Neural progenitor cell (in vitro differentiated cells): ENCODE measurements at regions not wholly inside any gene's neighbourhood (a gene's known extent, or its start where the extent isn't known, plus 50 kb on each side); places are given as distances from the start of the nearest gene placed in this dataset.

Source experiments
- DNase-seq: peaks from one replicate; pipeline ENCODE4 v3.0.0-alpha.2; 2016; ENCODE audit warnings: low spot score
- H2AFZ ChIP-seq: fragments of 200-600 bp; sonication (generic); replicated peaks from 2 replicates; pipeline ENCODE4 v1.6.1; 2016; ENCODE audit warnings: antibody characterized with exemption
- H3F3A ChIP-seq: fragments of 200-600 bp; sonication (generic); 2 replicates; pipeline ENCODE4 v1.6.1; 2016; ENCODE audit warnings: antibody characterized with exemption, low read depth
- H3K27ac ChIP-seq: fragments of 200-600 bp; sonication (generic); 2 replicates; pipeline ENCODE4 v1.5.1; 2016; ENCODE audit warnings: mild to moderate bottlenecking
- H3K27me3 ChIP-seq: fragments of 200-600 bp; sonication (generic); 2 replicates; pipeline ENCODE4 v1.6.1; 2016; ENCODE audit warnings: mild to moderate bottlenecking, moderate library complexity
- H3K36me3 ChIP-seq: fragments of 200-600 bp; sonication (generic); 2 replicates; pipeline ENCODE4 v1.5.1; 2016
- H3K4me1 ChIP-seq: fragments of 200-600 bp; sonication (generic); 2 replicates; pipeline ENCODE4 v1.6.1; 2016; ENCODE audit warnings: mixed run types
- H3K4me2 ChIP-seq: fragments of 200-600 bp; sonication (generic); 2 replicates; pipeline ENCODE4 v1.6.1; 2016
- H3K4me3 ChIP-seq: fragments of 200-600 bp; sonication (generic); 2 replicates; pipeline ENCODE4 v1.5.1; 2016
- H3K79me2 ChIP-seq: fragments of 200-600 bp; sonication (generic); 2 replicates; pipeline ENCODE4 v1.6.1; 2016; ENCODE audit warnings: low read depth
- H3K9ac ChIP-seq: fragments of 200-600 bp; sonication (generic); 2 replicates; pipeline ENCODE4 v1.6.1; 2016
- H3K9me3 ChIP-seq: fragments of 200-600 bp; sonication (generic); 2 replicates; pipeline ENCODE4 v1.5.1; 2016; ENCODE audit warnings: low read depth
- H4K20me1 ChIP-seq: fragments of 200-600 bp; sonication (generic); 2 replicates; pipeline ENCODE4 v1.6.1; 2016; ENCODE audit warnings: low read depth
- H3K27ac Mint-ChIP-seq: 3 replicates; pipeline ENCODE4 v1.8.0; 2021; ENCODE audit warnings: mixed read lengths
- H3K27me3 Mint-ChIP-seq: 2 replicates; pipeline ENCODE4 v1.8.0; 2022; ENCODE audit warnings: low read depth, mild to moderate bottlenecking, inconsistent platforms, moderate library complexity, mixed read lengths; ENCODE audit not compliant: insufficient read depth
- H3K36me3 Mint-ChIP-seq: 3 replicates; pipeline ENCODE4 v1.8.0; 2021; ENCODE audit warnings: mixed read lengths
- H3K4me1 Mint-ChIP-seq: 3 replicates; pipeline ENCODE4 v1.8.0; 2021; ENCODE audit warnings: mixed read lengths
- H3K4me3 Mint-ChIP-seq: 3 replicates; pipeline ENCODE4 v1.8.0; 2021; ENCODE audit warnings: mild to moderate bottlenecking, moderate library complexity, mixed read lengths
- H3K9me3 Mint-ChIP-seq: 3 replicates; pipeline ENCODE4 v1.8.0; 2020; ENCODE audit warnings: mixed read lengths
- CTCF ChIP-seq: fragments of 200-600 bp; sonication (generic); IDR thresholded peaks from 2 replicates; pipeline ENCODE4 v1.5.1; 2017; ENCODE audit warnings: antibody characterized with exemption, mild to moderate bottlenecking
- EZH2 ChIP-seq: fragments of 200-600 bp; sonication (generic); IDR thresholded peaks from 2 replicates; pipeline ENCODE4 v1.6.1; 2017; ENCODE audit warnings: antibody characterized with exemption, mild to moderate bottlenecking, moderate library complexity
- EZH2phosphoT487 ChIP-seq: fragments of 200-600 bp; sonication (generic); IDR thresholded peaks from 2 replicates; pipeline ENCODE4 v1.6.1; 2017; ENCODE audit warnings: antibody characterized with exemption

DNA sequence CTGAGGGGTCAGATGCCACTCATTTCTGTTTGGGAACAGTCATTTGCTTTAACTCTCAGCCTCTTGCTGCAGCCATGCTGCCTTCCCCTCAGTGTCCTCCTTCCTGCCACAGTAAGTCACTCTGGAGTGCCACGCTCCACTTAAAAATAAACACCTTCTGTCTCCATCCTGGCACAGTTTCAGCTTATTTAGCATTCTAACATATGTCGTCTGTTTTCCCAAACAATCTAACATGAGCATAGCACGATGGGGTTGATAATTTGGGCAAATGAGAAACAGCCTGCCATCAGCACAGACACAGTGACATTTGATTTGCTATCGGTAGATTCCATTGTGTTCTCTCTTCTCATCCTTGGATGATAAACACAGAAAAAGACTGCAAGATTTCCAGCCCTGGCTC lies 768.6 kb downstream of the UQCRFS1 start:
- no peak overlapping the region for H3K9ac ChIP-seq
- H3K4me3 Mint-ChIP-seq, result no peak overlapping the region
- H3K27ac ChIP-seq, result no peak overlapping the region
- H3K4me1 ChIP-seq, result peaks cover 15% of the 10 kb centered on the region
- no peaks in the 10 kb centered on the region for H3F3A ChIP-seq
- peaks cover 11% of the 10 kb centered on the region for H3K9me3 Mint-ChIP-seq
- peaks cover 18% of the 10 kb centered on the region for H3K4me1 Mint-ChIP-seq
- H3K27ac Mint-ChIP-seq, result peak overlapping the region; percentile 48
- H3K4me2 ChIP-seq, result no peak overlapping the region
- H3K27me3 Mint-ChIP-seq, result peaks cover 5% of the 10 kb centered on the region
- no peaks in the 10 kb centered on the region for H4K20me1 ChIP-seq
- no peaks in the 10 kb centered on the region for H3K27me3 ChIP-seq
- H3K36me3 ChIP-seq, result no peaks in the 10 kb centered on the region
- no peaks in the 10 kb centered on the region for H3K9me3 ChIP-seq
- H3K79me2 ChIP-seq, result no peaks in the 10 kb centered on the region
- no peak for DNase-seq
- no peak overlapping the region for H2AFZ ChIP-seq
- no peaks in the 10 kb centered on the region for H3K36me3 Mint-ChIP-seq
- H3K4me3 ChIP-seq, result no peak overlapping the region
- TF ChIP-seq CTCF, result no peak
- no peak for TF ChIP-seq EZH2phosphoT487
- TF ChIP-seq EZH2, result no peak

- peaks cover 15% of the 10 kb centered on the region for H3K4me1 ChIP-seq
- H3K9ac ChIP-seq, result no peak overlapping the region
- H3K4me2 ChIP-seq, result no peak overlapping the region
- no peak overlapping the region for H3K4me3 ChIP-seq
- H2AFZ ChIP-seq, result no peak overlapping the region
- no peaks in the 10 kb centered on the region for H4K20me1 ChIP-seq
- Mint-ChIP-seq H3K27me3 (peaks cover 5% of the 10 kb centered on the region), H3K27ac (no peak overlapping the region), H3K9me3 (peaks cover 11% of the 10 kb centered on the region), H3K4me1 (peaks cover 18% of the 10 kb centered on the region), H3K36me3 (no peaks in the 10 kb centered on the region), H3K4me3 (no peak overlapping the region)
- no peaks in the 10 kb centered on the region for H3K36me3 ChIP-seq
- no peaks in the 10 kb centered on the region for H3F3A ChIP-seq
- H3K27ac ChIP-seq, result no peak overlapping the region
- DNase-seq, result peak; percentile 21
- TF ChIP-seq EZH2phosphoT487 (no peak), CTCF (no peak), EZH2 (no peak)
- H3K27me3 ChIP-seq, result no peaks in the 10 kb centered on the region
- H3K79me2 ChIP-seq, result no peaks in the 10 kb centered on the region
- H3K9me3 ChIP-seq, result no peaks in the 10 kb centered on the region
These were observed 769.6 kb downstream of the UQCRFS1 start for GRCh38 chr19:28443361-28443760.

DNA sequence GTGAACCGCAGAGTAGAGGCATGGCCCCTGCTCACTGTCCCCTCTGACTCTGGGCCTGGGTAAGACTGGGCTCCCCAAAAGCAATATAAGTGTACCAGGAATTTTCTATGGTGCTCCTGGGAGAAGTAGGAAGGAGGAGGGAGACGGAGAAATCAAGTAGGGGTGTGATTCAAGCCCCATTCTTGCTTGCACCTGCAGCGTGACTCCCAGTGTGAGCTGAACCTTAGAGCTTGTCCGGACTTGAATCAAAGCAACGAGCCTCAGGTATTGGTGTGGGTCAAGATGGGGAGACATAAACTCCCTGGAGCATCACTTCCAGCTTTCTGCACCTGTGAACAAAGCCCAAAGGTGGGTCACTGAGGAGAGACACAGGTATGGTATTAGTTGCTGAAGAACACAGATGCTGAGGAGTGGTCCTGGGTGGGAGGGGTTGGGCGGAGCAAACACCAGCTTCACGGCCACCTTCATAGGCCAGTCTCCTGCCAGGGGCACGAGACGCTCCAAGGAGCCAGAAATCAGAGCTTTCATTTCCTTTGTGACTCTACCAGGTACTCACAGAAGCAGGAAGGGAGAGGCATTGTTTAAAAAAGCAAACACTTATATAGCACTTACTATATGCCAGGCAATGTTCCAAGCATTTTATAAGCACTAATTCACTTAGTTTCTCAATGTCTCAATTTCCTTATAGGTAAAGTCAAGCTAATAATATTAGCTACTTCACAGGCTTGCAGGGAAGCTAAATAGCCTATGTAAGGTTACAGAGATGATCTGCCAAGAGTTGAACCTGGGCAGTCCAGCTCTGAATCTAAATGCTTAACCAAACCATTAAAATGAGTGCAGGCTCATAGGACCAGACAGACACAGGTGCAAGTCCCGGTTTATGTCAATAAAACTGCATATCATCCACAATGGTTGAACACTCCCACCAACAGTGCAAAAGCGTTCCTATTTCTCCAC lies 775.3 kb downstream of the UQCRFS1 start:
- Histone ChIP-seq H3K9me3 (no peaks in the 10 kb centered on the region), H3K4me2 (no peak overlapping the region), H3K27ac (no peak overlapping the region), H3F3A (no peaks in the 10 kb centered on the region), H4K20me1 (no peaks in the 10 kb centered on the region), H3K79me2 (no peaks in the 10 kb centered on the region), H3K4me3 (no peak overlapping the region), H3K36me3 (no peaks in the 10 kb centered on the region), H3K4me1 (no peaks in the 10 kb centered on the region), H3K27me3 (no peaks in the 10 kb centered on the region), H3K9ac (no peak overlapping the region), H2AFZ (no peak overlapping the region)
- Mint-ChIP-seq H3K27me3 (peaks cover 7% of the 10 kb centered on the region), H3K4me1 (peaks cover 1% of the 10 kb centered on the region), H3K36me3 (no peaks in the 10 kb centered on the region), H3K27ac (no peak overlapping the region), H3K9me3 (peaks cover 22% of the 10 kb centered on the region), H3K4me3 (no peak overlapping the region)
- DNase-seq, result no peak
- TF ChIP-seq CTCF, result no peak
- TF ChIP-seq EZH2, result no peak
- TF ChIP-seq EZH2phosphoT487, result no peak
